HTR-8/SVneo (cell line): ENCODE measurements at regions not wholly inside any gene's neighbourhood (a gene's known extent, or its start where the extent isn't known, plus 50 kb on each side); places are given as distances from the start of the nearest gene placed in this dataset.
"Not testable (repeated sequence)": the region's sequence is repeated elsewhere in the genome, so short reads cannot be mapped to it uniquely, and the experiment has no call there.

Experiments used
- DNase-seq: peaks from one replicate; pipeline ENCODE4 v3.0.0; 2011; ENCODE audit warnings: low spot score, mixed read lengths; ENCODE audit not compliant: insufficient read length
- FAIRE-seq: peaks from 2 replicates; lab custom pipeline; 2011; peaks lifted over from hg19 to GRCh38; lab: Jason Lieb, UNC

DNA sequence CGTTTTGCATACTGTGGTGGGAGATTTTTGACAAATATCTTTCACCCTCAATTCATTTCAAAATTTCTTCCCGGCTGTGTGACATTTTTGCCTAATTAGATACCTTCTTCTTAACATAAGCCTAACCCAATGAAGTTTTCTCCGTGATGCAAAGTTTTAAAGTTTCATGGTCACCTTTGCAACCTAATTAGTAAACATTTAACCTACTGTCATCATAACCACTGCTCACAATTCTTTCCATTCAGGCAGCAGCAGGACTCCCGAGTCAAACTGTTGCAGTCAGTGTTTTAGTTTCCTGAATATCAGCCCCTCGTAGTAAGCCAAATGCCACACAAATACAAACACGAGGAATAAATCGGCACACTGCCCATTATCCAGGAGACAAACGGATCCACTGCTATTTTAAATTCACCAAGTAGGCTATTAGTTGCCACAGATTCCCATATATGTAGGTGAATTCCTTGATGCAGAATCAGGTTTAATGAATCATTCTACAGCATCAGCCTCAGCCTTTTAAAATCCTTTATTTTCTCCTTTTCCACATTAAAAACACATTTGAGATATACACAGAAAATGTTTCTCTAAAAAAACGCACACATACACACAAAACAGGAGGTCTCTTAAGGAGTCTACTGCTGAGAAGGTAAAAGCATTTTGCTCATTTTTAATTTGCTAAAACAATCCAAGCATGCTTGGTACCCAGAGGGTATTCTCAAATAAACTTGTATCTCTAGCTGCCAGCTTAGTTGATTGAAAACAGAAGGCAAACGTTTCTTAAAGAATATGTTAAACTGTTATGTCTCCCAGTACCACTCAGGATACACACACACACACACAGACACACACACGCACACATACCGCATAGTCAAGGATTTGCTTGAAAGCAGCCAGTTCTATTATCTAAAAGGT lies 106.5 kb upstream of the KCTD1 start:
- FAIRE-seq (no peak), DNase-seq (no peak)

GRCh38 chr18:26653943-26654615 lies 105.7 kb upstream of the KCTD1 start:
- DNase-seq, result no peak

GRCh38 chr18:26652501-26652900 lies 104.1 kb upstream of the KCTD1 start:
- FAIRE-seq (no peak), DNase-seq (no peak)

More at GRCh38 chr18:26653943-26654615, 105.7 kb upstream of the KCTD1 start:
- FAIRE-seq, result no peak

DNA sequence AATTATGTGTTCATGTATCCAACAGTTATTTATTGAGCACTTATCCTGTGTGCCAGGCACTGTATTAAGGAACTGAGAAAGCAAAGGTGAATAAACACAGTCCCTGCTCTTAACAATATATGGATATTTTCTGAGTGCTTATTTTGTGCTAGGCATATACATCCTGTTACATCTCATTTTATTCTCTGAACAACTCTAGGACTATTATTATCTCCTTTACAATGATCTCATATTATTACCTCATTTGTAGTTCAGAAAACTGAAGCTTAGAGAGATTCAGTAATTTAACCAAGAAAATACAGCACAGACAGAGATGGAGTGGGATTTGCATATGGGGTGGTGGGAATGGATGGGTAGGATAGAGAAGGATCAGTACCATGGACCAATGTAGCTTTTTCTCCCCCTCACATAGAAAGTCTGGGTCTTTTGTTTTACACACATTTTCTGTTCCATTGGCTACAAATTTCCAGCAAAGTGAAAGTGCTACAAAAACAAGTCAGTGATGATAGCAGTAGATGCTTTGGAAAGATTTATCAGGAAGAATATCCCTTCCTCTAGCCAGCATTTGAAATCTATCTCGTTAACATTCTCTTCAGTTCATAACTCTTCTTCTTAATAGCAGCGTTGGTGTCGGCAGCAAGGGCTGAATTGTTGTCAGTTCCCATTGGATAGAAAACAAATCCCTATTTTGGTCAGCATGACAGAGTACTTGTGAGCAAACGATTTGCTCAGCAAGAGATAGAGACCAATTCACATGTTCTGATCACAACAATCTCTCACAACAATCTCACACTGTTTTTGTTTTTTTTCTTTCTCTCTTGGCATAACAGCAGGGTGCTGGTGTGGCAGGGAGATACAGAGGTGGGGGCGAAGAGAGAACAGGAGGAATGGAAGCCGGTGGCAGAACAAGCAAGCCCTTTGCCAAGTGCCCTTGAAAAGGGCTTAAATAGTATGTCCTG lies 102.2 kb upstream of the KCTD1 start:
- FAIRE-seq (no peak), DNase-seq (no peak)

DNA sequence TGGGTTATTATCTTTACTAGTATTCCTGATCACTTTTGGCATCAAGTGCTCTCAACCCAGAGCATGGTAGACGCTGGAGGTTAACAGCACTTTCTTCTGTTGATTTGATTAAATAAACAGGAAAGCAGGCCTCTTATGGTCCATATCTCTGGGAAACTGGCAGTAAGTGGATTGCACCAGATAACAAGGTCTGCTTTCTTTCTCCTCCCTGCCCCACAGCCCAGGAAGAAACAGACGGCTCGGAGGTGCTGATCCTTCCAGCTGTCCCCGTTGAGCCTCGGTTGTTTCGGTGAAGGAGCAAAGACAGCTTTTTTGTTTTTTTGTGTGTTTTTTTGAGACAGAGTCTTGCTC lies 100.8 kb upstream of the KCTD1 start:
- no peak for FAIRE-seq

DNA sequence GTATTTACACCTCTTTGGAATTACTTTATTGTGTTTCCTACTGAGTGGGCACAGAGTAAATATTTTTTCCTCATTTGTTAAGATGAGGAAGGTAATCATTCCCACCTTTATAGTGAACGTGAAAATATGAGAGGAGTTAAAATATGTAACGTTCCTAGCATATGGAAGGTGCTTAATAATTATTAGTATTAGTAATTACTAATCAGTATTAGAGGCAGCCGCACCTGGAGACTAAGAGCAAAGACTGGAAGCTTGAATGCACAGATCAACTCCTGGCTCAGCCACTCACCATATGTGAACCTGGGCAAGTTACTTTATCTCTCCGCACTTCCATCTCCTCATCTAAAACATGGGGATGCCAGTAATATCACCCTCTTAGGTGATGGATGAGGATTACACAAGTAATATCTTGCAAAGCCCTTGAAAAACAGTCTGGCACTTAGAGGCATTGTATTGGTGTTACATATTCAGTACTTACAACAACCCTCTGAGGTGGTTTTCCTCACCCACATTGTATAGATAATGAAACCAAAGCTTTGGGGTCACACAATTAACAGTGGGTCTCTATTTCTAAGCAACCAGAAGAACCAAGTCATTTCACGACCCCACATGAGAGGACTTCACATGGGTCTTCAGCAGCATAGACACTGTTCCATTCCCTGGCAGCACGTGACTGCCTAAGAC lies 100.3 kb upstream of the KCTD1 start:
- no peak for DNase-seq
- FAIRE-seq, result no peak

More for the DNA sequence above, 100.8 kb upstream of the KCTD1 start:
- DNase-seq, result no peak

DNA sequence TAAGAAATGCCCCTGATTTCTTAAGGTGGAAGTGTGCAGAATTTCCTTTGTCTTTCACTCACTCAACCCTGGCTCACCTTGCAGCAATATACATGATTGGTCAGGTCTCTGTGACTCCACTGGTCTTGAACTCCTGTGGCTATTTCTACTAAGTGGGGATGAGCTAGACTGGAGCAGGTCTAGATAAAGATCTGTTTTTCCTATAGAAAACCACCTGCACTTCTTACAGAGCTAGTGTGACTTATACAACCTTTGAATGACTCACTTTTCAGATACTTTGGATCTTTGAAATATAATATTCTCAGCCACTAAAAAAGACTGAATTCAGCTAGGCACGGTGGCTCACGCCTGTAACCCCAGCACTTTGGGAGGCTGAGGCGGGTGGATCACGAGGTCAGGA lies 98.5 kb upstream of the KCTD1 start:
- no peak for DNase-seq
- FAIRE-seq, result no peak

GRCh38 chr18:26642440-26643348 lies 94.3 kb upstream of the KCTD1 start:
- DNase-seq (no peak), FAIRE-seq (no peak)

DNA sequence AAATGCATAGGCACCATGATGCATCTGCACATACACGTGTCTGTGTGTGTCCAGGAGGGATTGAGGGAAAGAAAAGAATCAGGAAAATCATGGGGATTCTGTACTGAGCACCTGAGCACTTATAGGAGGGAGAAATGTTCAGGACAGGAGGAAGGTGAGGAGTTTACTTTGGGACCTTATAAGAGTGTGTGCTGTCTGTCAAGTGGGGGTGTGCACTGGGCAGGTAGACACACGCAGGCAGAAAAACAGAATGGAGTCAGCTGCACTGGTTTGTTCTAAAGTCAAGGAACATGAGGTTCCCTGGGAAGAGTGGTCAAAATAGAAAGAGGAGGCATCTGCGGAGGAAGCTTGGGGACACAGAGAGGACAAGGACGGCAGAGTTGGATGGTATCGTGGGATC lies 92.2 kb upstream of the KCTD1 start:
- no peak for DNase-seq
- no peak for FAIRE-seq

- DNase-seq, result no peak
- FAIRE-seq, result no peak
Observed at GRCh38 chr18:26639149-26639548, 90.8 kb upstream of the KCTD1 start.

- DNase-seq, result no peak
- no peak for FAIRE-seq
Observed at GRCh38 chr18:26637983-26638382, 89.6 kb upstream of the KCTD1 start.

DNA sequence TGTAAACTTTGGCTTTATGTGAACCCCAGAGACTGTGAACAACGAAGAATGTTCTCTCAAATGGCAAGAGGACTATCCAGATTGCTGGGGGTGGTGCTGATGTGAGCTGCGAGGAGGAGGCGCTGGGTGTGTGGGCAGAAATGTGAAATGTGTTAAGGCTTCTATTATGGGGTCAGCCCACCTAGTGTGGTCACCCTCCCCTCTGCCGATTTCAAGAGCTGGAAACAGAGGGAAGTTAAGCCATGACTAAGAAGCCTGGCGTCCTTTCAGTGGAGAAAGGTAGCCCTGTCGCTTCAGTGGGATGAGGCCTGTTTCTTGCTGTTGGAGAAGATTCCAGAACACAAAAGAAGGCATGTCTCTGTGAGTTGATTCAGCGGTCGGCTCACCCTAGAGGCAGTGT lies 89.0 kb upstream of the KCTD1 start:
- no peak for DNase-seq
- no peak for FAIRE-seq

DNA sequence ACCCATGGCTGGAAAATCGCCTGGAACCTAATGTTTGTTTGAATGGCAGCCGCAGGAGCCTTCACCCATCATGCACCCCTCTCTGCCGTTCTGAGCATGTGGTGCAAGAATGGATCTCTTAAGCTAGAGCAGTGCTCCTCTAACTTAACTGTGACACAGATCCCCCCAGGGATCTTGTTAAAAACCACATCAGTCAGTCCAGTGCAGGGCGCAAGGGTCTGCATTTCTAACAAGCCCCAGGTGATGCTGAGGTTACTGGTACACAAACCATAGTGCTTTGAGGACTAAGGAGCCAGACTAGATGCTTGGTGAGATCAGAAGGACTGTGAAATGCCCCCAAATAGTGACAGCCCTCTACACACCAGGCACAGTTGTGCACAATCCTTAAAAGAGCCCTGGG lies 87.1 kb upstream of the KCTD1 start:
- FAIRE-seq, result no peak

DNA sequence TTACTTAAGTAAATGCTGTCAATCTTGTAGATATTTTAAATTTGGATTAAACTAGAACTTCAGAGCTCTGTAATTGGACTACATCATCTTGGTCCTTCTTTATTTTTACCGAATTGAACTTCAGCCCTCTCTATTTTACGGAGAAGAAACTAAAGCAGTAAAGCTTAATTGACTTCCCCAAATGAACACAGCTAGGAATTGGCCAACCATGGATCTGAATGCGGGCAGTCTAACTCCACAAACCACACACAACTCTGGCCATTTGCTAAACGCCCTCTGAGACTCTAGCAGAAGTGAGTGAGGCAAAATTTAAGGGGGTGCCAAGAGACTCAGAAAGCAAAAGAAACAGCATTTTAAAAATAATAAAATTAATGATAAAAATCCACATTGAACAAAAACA lies 86.3 kb upstream of the KCTD1 start:
- DNase-seq, result no peak
- FAIRE-seq, result no peak

More for the DNA sequence above, 87.1 kb upstream of the KCTD1 start:
- no peak for DNase-seq

DNA sequence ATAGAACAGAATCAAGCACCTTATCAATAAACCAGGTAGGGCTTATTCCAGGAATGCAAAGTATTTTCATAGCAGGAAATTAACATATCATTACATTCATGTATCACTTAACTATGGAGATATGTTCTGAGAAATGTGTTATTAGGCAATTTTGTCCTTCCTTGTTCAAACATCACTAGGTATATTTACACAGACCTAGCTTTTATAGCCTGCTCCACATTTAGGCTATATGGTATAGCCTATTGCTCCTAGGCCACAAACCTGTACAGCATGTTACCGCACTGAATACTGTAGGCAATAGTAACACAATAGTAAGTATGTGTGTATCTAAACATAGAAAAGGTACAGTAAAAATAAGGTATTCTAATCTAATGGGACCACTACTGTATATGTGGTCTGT lies 82.8 kb upstream of the KCTD1 start:
- DNase-seq (no peak), FAIRE-seq (no peak)

GRCh38 chr18:26630596-26630995 lies 82.2 kb upstream of the KCTD1 start:
- no peak for FAIRE-seq
- no peak for DNase-seq

DNA sequence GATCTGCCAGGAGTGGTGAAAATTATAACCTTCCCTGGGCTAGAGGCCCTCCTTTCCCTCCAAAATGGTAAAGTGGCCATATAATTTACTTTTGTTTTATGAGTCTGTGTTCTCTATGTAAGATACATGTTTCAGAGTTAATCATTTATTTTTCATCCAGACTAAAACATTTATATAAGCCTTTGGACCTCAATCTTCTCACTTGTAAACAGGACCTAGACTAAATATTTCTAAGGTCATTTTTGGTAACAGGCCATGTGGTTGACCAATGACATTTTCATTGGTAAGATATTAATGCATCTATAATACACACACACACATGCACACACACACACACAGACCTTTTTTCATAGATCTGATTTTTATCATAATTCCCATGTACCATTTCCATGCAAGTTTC lies 79.7 kb upstream of the KCTD1 start:
- FAIRE-seq (no peak), DNase-seq (no peak)

DNA sequence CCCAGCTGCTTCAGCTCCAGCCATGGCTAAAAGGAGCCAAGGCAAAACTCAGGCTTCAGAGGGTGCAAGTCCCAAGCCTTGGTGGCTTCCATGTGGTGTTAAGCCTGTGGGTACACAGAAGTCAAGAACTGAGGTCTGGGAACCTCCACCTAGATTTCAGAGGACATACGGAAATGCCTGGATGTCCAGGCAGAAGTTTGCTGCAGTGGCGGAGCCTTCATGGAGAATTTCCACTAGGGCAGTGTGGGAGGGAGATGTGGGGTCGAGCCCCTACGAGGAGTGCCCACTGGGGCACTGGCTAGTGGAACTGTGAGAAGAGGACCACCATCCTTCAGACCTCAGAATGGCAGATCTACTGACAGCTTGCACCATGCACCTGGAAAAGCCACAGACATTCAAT lies 76.1 kb upstream of the KCTD1 start:
- FAIRE-seq, result no peak

GRCh38 chr18:26623314-26623713 lies 75.0 kb upstream of the KCTD1 start:
- not testable (repeated sequence) for FAIRE-seq, DNase-seq

More for the DNA sequence above, 76.1 kb upstream of the KCTD1 start:
- DNase-seq, result no peak
